Right lobe of liver (tissue), 4 donors: ENCODE measurements at regions not wholly inside any gene's neighbourhood (a gene's known extent, or its start where the extent isn't known, plus 50 kb on each side); places are given as distances from the start of the nearest gene placed in this dataset.

ENCODE experiments used
- POLR2A ChIP-seq: fragments of 450-650 bp; IDR thresholded peaks from one replicate; pipeline ENCODE4 v1.6.1; 2017; ENCODE audit warnings: antibody characterized with exemption, mild to moderate bottlenecking
- TF ChIP-seq, protein P1 (sequence below), 4 donors: fragments of 200-600 bp in 3 of 4; fragments of 450-650 bp in 1 of 4; IDR thresholded peaks; one replicate each; pipeline versions ENCODE4 v1.5.1 to v1.8.0; 2016 to 2022; ENCODE audit warnings: antibody characterized with exemption in 4 of 4, mild to moderate bottlenecking in 2 of 4
- donor health status: DM: no; HTN: no; CAD: no.
- donor health status: DM: no; HTN: no; CAD: no.
- donor health status: DM: no; HTN: yes; CAD: no.

DNA sequence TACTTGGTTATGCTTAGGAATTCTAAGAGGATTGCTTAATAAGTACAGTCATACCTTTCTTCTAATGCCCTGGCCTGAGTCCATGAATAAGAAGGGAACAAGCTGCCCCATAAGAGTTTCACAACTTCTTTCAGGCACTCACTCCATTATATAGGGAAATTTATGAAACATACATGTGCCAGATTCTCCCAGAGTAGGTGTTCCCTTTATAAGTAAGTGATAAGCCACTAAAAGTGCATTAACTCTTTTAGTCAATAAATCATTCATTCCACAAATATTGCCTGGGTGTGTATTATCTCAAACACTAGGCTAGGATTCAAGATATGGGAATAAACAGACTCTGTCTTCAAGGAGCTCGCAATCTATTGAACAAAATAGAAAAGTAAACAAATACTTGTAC is 84.5 kb upstream of the RBBP8 start:
- TF ChIP-seq, protein P1, sequence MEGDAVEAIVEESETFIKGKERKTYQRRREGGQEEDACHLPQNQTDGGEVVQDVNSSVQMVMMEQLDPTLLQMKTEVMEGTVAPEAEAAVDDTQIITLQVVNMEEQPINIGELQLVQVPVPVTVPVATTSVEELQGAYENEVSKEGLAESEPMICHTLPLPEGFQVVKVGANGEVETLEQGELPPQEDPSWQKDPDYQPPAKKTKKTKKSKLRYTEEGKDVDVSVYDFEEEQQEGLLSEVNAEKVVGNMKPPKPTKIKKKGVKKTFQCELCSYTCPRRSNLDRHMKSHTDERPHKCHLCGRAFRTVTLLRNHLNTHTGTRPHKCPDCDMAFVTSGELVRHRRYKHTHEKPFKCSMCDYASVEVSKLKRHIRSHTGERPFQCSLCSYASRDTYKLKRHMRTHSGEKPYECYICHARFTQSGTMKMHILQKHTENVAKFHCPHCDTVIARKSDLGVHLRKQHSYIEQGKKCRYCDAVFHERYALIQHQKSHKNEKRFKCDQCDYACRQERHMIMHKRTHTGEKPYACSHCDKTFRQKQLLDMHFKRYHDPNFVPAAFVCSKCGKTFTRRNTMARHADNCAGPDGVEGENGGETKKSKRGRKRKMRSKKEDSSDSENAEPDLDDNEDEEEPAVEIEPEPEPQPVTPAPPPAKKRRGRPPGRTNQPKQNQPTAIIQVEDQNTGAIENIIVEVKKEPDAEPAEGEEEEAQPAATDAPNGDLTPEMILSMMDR (IDR thresholded peaks at IDR 0.05), result no peak
- TF ChIP-seq POLR2A, result no peak
